ENCODE measurements at regions not wholly inside any gene's neighbourhood (a gene's known extent, or its start where the extent isn't known, plus 50 kb on each side); places are given as distances from the start of the nearest gene placed in this dataset.
"Not testable (repeated sequence)": the region's sequence is repeated elsewhere in the genome, so short reads cannot be mapped to it uniquely, and the experiment has no call there.

- no peak for DNase-seq
Observed at GRCh38 chr14:41280745-41281144, 325.9 kb upstream of the LRFN5 start.

GRCh38 chr14:41277450-41277849 lies 329.2 kb upstream of the LRFN5 start:
- DNase-seq, result no peak

- no peak for DNase-seq
Observed at GRCh38 chr14:41257476-41257875, 349.2 kb upstream of the LRFN5 start.

- no peak for DNase-seq
Observed at GRCh38 chr14:41235466-41235865, 371.2 kb upstream of the LRFN5 start.

GRCh38 chr14:41230683-41231082 lies 376.0 kb upstream of the LRFN5 start:
- no peak for DNase-seq

GRCh38 chr14:41229824-41230223 lies 376.9 kb upstream of the LRFN5 start:
- DNase-seq, result no peak

GRCh38 chr14:41225433-41225832 lies 381.2 kb upstream of the LRFN5 start:
- DNase-seq, result no peak

GRCh38 chr14:41222581-41222980 lies 384.1 kb upstream of the LRFN5 start:
- no peak for DNase-seq

GRCh38 chr14:41214978-41215377 lies 391.7 kb upstream of the LRFN5 start:
- not testable (repeated sequence) for DNase-seq

- DNase-seq, result no peak
Observed at GRCh38 chr14:41201696-41202095, 405.0 kb upstream of the LRFN5 start.

- DNase-seq, result no peak
Observed at GRCh38 chr14:41187868-41188267, 418.8 kb upstream of the LRFN5 start.

GRCh38 chr14:41171045-41171444 lies 435.6 kb upstream of the LRFN5 start:
- DNase-seq, result no peak

GRCh38 chr14:41167040-41167439 lies 439.6 kb upstream of the LRFN5 start:
- DNase-seq, result no peak

GRCh38 chr14:41154143-41154807 lies 452.4 kb upstream of the LRFN5 start:
- DNase-seq, result no peak

GRCh38 chr14:41146391-41146790 lies 460.3 kb upstream of the LRFN5 start:
- no peak for DNase-seq

- no peak for DNase-seq
Observed at GRCh38 chr14:41144370-41144769, 462.3 kb upstream of the LRFN5 start.

- no peak for DNase-seq
Observed at GRCh38 chr14:41137741-41138140, 468.9 kb upstream of the LRFN5 start.

- no peak for DNase-seq
Observed at GRCh38 chr14:41130274-41130673, 476.4 kb upstream of the LRFN5 start.

- DNase-seq, result no peak
Observed at GRCh38 chr14:41120402-41120801, 486.3 kb upstream of the LRFN5 start.

- no peak for DNase-seq
Observed at GRCh38 chr14:41096131-41096530, 510.5 kb upstream of the LRFN5 start.

- no peak for DNase-seq
Observed at GRCh38 chr14:41087056-41087455, 519.6 kb upstream of the LRFN5 start.

- no peak for DNase-seq
Observed at GRCh38 chr14:41073544-41073943, 533.1 kb upstream of the LRFN5 start.

- no peak for DNase-seq
Observed at GRCh38 chr14:41072776-41073175, 533.9 kb upstream of the LRFN5 start.

GRCh38 chr14:41071351-41071750 lies 535.3 kb upstream of the LRFN5 start:
- DNase-seq, result no peak

- no peak for DNase-seq
Observed at GRCh38 chr14:41062826-41063225, 543.9 kb upstream of the LRFN5 start.

- DNase-seq, result no peak
Observed at GRCh38 chr14:41055589-41055988, 551.1 kb upstream of the LRFN5 start.

Measured in stimulated activated CD4-positive, alpha-beta T cell treated with anti-CD3 and anti-CD28 coated beads, Interleukin-1b, Interleukin-23, amount 100 ng/mL, for 48 hours (primary cell).